HG03103 (cell line): ENCODE measurements at regions not wholly inside any gene's neighbourhood (a gene's known extent, or its start where the extent isn't known, plus 50 kb on each side); places are given as distances from the start of the nearest gene placed in this dataset.
"Not testable (repeated sequence)": the region's sequence is repeated elsewhere in the genome, so short reads cannot be mapped to it uniquely, and the experiment has no call there.

Source experiments
- ATAC-seq: cut with Tn5 transposase; IDR thresholded peaks from one replicate; pipeline ENCODE4 v1.9.1; 2021; ENCODE audit warnings: low read depth; ENCODE audit not compliant: unreplicated experiment

DNA sequence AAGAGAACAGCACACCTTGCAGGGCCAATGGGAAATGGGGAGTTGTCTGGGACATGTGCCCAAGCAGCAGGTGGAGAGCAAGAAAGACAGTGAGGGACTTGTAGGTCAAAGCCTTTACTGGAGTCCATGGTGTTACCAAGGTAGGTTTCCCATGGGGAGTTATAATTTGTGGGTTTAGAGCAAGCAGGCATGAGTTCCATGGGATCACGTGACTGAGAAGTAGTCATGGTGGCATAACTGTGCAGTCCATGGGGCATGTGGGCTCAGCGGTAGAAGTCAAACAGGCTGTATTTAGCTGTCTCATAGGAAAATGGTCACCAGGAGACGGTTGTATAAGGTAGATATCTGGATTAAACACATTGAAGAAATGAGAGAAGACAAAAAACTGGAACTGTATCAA, 715.1 kb downstream of the SLITRK1 start:
- no peak for ATAC-seq

DNA sequence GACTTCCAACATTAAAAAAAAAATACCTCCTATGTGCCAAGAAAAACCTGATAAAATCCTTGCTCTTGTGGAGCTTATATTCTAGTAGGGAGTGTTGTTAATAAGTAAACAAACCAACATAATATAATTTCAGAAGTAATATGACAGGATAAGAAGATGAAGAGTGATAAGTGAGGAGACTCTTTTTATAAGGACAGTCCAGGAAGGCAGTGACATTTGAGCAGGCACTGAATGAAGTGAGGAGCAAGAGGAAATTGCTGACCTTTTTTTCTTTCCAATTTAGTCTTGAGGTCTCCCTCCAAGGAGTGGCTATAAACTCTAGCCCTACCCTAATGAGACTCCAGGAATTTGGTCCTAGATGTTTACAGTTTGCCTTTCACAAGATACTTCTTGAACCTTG, 715.7 kb downstream of the SLITRK1 start:
- ATAC-seq: no peak

DNA sequence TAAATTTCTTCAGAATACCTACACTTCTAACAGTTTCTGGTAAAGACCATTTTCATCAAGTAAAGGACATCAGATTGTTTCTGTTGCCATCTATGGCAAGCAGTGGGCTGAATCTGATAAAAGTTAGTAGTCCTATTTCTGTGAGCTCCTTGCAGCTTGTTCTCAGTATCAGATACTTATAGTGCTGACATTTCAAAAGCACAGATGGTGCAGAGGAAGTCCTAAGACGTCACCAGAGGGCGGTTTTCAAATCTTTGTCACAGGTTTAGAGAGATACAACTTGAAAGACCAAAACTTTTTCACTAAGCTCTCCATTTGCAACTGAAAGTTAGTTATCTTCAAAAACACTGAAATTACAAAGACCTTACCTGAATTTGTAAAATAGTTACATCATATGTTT, 719.8 kb downstream of the SLITRK1 start:
- no peak for ATAC-seq

DNA sequence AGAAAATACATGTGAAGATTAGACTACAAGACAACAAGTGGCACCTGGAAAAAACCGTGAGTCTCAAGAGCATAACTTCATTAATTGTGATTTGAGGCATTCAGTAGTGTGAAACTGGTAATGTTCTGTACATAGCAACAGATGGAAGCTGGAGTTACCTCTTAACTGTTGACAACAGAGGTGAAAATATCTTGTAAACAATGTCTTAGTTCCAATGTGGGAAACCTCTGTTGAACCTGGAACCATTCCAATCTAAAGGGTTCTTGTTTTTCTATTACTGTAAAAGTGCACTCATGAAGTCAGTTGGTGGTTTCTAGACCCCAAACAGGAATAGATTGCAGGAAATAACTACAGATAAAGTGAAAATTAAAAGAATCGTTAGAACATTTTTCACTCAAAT, 728.4 kb downstream of the SLITRK1 start:
- ATAC-seq: no peak

DNA sequence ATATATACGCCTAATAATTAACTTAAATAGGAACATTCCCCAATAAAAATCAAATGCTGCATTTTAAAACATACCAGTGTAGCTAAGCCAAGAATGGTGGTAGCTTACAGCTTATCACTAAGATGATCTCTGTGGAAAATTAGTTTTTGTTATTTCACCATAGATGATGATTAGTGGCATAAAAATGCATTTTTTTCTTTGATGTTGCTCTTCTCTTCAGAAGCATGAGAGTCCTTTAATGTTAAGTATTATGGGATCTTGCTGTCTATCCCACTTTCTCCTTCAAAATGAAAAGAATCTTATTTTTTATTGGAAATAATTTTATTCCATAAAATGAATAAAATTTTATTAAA, 731.0 kb downstream of the SLITRK1 start:
- ATAC-seq: no peak

DNA sequence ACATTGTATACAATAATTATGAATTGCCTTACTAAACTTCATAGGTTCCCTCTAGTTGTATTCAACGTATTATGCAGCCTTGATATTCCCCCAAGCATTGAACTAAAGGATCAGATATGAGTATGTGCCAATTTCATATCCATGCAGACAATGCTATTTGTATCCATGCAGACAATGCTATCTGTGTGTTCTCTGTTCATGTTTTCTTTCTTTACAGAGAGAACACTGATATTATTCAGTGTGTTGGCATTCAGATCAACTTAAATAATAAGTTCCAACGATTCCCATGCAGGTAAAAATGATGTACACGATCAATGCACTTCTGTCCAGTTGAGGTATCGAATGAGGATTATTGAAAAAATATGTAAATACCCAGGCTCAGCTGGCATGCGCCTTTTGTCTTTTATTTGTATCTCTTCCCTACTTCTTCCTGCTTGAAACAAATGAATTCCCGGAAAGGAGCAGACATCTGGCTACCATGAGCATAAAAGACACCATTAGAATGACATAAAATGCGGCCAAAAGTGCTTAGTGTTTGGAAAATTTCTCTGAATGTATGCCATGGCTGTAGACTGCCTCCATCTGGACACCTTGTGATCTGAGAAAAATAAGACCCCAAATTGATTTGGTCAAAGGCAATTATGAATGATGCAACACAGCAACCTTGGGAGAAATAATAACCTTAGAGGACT, 731.5 kb downstream of the SLITRK1 start:
- no peak for ATAC-seq

DNA sequence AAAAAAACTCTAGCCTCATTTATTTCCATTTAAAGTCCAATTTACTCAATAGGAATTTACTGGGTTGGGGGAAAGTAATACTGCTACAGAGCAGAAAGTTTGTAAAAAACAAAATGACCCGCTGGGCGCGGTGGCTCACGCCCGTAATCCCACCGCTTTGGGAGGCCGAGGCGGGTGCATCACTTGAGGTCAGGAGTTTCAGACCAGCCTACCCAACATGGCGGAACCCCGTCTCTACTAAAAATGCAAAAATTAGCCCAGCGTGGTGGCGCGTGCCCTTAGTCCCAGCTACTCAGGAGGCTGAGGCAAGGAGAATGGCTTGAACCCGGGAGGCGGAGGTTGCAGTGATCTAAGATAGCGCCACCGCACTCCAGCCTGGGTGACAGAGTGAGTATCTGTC, 745.6 kb downstream of the SLITRK1 start:
- ATAC-seq: no peak

DNA sequence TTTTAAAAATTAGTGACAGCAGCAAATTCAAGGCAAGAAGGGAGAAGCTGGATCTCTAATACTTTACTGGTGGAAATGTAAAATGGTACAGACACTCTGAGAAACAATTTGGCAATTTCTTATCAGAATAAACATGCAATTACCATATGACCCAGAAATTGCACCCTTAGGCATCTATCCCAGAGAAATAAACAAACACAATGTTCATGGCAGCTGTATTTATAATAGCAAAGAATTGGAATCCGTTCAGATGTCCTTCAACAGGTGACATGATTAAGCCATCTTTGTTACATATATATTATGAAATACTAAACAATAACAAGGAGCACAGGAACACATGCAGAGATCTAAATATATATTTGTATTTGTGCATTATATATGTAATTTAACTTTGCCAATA, 756.5 kb downstream of the SLITRK1 start:
- no peak for ATAC-seq

DNA sequence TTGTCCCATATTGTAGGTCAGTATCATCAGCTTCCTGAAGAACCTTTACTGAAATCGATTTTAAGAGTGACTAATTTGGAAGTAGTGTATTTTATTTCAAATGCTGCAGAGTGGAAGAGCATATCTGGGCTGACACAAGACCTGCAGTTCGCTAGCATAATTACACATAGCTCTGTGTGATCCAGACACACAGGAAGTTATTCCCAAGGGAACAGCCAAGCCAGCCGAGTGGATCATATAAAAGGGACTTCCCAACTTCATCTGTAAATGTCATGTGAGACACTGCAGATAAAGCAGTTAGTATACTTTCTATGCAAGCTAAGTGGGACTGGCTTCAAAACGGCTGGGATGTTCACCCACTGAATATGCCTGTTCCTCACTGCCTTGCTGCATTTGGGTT, 760.4 kb downstream of the SLITRK1 start:
- ATAC-seq: no peak

DNA sequence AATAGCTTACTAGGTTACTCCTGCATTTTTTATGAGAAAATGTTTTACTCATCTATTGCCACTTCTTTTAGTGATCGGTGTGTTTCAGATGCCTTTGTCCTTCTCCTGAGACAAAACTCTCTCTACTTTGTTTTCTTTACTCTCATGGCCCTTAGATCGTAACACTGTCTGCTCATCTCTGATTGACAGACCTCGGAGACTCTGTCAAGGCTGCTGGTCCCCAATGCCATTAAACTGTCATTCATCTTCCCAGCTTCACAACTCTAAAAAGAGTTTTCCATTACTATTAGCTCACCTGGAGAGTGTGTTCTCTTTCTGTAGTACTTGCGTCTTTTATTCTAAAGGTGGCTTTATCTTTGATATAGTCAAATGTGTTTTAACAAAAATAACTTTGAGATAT, 765.2 kb downstream of the SLITRK1 start:
- no peak for ATAC-seq

DNA sequence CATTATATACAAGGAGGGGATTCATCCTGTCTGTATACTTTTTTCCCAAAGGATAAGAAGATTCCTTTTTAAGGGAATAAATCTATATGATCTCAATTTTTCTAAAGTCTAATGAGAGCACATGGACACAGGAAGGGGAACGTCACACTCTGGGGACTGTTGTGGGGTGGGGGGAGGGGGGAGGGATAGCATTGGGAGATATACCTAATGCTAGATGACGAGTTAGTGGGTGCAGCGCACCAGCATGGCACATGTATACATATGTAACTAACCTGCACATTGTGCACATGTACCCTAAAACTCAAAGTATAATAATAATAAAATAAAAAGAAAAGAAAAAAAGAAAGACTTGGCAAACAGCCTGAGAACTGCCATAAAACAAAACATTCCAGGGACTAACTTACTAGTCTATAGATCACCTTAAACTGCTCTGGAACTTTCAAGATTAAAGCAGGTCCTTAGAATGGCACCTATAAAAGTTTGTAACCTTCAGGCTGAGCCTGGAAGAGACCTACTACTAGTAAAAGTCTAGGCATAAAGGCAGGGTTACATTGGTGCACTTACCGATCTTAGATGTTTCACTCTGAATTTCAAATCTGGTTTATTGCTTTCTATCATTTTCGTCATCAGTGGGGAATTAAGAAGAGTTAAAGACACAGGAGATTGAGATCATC, 780.6 kb downstream of the SLITRK1 start:
- not testable (repeated sequence) for ATAC-seq

DNA sequence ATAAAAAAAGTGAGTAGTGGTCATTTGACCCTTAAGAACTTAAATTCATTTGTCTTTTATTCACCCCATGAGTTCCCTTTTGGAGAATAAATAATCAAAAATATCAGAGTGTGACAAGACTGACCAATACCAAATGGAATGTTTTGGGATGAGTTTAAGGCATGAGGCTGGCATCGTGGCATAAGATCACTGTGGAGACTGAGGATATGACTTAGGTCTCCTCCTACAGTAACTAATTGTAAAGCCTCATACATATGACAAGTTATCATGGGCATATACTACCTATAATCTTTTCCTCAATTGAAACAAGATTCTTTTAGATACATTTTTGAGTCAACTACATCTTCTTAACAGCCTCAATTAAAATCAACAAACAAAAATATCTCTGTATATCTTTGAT, 782.0 kb downstream of the SLITRK1 start:
- no peak for ATAC-seq

DNA sequence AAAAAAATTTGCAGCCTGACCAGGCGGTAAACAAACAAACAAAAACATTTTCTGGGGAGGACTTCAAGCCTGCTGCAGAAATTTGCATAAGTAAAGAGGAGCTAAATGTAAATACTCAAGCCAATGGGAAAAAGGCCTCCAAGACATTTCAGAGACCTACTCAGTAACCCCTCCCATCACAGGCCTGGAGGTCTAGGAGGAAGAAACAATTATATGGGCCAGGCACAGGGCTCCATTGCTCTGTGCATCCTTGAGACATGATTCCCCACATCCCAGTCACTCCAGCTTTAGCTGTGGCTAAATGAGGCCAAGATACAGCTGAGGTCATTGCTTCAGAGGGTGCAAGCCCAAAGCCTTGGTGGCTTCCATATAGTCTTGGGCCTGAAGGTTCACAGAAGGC, 793.4 kb downstream of the SLITRK1 start:
- ATAC-seq: no peak

DNA sequence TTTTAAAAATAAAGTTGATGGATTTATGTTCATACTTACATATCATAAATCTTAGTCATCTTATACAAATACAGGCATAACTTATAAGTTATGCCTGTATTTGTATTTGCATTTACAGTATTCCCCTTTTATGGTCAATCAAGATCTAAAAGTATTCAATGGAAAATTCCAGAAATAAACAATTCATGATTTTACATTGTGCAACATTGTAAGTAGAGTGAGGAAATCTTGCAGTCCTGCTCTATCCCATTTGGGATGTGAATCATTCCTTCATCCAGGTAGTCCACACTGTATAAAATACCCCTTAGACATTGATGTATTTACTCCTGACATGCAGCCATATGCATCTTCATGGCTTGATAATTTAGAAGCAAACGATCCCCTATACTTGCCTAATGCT, 795.3 kb downstream of the SLITRK1 start:
- ATAC-seq: no peak

DNA sequence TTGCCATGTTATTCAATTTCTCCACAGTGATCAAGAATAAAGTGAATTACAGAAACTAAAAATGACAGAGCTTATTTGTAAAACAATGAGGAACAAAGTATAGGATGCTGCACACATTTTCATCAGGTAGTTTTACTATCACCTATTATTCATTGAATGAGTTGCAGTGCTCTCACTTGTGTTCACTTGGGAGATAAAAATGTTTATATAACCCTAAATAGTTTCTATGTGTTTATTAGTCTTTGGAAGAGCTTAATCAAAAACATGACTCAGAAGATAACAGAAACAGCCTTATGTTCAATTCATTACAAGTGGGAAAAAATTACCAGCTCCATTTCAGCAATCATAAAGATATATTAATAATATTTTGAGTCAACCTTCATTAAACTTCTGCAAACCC, 796.2 kb downstream of the SLITRK1 start:
- ATAC-seq: no peak

DNA sequence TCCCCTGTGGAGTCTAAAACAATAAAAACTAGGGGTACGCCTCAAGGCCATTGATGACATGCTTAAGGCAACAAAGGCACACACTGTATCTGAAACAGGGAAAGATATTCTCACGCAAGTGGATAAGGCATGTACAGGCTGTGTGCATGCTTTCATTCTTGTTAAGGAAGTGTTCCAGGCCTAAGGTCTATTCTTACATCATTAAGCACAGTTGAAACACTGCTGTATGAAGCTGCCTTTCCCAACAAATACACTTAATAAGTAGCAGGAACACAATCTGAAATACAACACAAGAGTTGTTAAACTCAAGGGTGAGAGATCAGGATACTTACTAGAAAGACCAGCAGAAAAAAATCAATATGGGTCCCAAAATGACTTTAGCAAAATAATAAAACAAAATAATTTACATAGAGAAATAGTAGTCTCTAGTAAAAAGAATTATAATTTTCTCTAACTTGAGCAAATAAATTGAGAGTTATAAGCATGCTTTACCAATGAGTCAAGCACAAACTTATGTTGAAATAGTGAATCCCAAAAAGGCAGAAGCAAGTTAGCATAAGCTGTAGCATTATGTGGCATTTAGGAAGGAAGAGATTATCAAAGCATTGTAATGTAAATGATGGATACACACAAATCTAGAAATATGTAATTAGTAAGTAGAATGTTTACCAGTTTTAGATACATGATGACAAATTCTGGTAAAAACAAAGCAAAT, 796.9 kb downstream of the SLITRK1 start:
- no peak for ATAC-seq

DNA sequence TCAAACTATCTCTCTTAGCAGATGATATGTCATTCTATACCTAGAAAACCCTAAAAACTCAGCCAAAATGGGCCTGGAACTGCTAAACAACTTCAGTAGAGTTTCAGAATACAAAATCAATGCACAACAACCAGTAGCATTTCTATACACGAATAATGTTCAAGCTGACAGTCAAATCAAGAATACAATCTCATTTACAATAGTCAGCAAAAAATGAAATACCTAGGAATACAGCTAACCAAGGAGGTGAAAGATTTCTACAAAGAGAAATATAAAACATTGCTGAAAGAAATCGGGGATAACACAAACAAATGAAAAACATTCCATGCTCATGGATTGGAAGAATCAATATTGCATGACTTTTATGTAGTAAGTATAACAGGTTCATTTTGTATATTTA, 804.8 kb downstream of the SLITRK1 start:
- no peak for ATAC-seq

DNA sequence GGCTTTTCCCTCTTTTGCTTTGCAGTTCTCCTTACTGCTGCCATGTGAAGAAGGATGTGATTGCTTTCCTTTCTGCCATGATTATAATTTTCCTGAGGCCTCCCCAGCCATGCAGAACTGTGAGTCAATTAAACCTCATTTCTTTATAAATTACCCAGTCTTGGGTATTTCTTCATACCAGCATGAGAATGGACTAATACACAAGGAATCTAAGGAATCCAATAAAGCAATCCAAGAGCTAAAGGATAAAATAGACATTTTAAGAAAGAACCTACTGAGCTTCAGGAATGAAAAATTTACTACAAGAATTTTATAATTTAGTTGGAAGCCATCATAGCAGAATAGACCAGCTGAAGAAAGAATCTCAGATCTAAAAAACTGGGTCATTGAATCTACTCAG, 808.3 kb downstream of the SLITRK1 start:
- ATAC-seq: not testable (repeated sequence)

DNA sequence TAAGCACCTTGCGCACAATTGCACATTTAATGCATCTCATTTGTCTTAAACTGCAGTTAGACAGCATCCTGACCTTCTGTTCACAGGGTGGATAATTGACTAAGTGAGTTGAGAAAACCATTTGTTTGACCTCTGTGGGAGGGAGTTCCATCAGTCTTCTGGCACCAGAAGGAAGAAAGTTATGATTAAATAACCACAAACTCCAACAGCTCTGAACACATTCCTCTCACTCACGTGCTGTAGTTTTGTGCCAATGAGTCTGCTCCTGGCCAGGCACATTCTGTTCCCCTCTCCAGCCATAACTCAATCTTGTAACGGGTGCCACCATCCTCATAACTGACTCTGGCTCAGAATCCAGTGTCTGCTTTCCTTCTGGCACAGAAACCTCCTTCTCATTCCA, 817.2 kb downstream of the SLITRK1 start:
- no peak for ATAC-seq

DNA sequence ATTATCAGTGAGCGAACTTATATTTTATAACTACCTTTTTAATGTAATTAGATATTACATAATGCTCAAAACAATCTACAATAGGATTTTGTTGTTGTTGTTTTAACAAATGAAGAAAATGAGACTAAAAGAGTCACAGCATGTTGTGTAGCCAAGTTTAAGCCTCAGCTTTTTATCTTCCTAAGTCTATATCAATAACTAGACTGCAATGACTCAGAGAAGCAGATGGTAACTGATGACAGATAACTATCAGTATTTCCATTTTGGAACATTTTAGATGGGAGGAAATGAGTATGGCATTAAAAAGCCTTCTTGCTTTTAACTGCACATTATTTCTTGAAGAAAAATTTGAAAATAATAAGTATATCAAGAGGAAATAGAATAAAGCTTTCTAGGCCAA, 825.2 kb downstream of the SLITRK1 start:
- no peak for ATAC-seq

DNA sequence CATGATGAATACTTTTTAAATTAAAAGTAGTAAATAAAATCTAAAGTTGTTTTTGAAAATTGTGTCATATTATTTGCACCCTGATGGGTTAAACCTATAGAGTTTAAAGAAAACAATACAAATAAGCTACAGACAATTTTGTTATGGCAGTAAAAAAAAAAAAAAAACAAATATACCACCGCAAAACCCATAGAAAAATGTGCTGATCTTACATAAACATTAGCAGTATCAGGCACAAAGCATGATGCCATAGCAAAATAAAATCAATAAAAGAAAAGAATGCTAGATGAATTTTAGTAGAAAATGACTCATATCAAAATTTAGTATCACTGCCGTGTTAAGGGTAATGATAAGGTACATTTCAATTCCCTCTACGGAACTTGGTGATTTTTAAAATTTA, 826.0 kb downstream of the SLITRK1 start:
- ATAC-seq: no peak

DNA sequence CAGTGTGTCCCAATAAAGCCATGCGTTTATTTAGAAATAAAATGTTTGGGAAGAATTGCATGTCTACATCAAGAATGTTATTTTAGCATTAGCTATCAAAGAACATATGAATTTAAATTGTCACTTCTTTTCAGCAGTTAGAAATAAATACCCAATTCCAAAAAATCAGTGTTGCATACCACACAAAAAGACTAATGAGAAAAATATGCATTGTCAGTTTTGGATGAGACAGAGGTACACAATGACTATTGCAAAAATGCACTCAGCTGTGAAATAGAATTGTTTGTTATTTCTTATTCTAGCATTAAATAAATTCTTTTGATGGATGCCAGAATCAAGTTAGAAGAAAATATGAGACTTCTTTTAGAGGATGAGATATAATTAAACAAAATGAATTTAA, 833.9 kb downstream of the SLITRK1 start:
- no peak for ATAC-seq
